Glutamatergic neuron (in vitro differentiated cells): ENCODE measurements at regions not wholly inside any gene's neighbourhood (a gene's known extent, or its start where the extent isn't known, plus 50 kb on each side); places are given as distances from the start of the nearest gene placed in this dataset.
"Not testable (repeated sequence)": the region's sequence is repeated elsewhere in the genome, so short reads cannot be mapped to it uniquely, and the experiment has no call there.

ENCODE experiments used
- DNase-seq: peaks from one replicate; pipeline ENCODE4 v3.0.0; 2022
- H3K27ac Mint-ChIP-seq: one replicate; pipeline ENCODE4 v1.8.0; 2020; ENCODE audit warnings: mild to moderate bottlenecking, mixed read lengths, inconsistent platforms; ENCODE audit not compliant: unreplicated experiment
- H3K27me3 Mint-ChIP-seq: one replicate; pipeline ENCODE4 v1.8.0; 2020; ENCODE audit warnings: mild to moderate bottlenecking, moderate library complexity, mixed read lengths, inconsistent platforms; ENCODE audit not compliant: unreplicated experiment
- H3K36me3 Mint-ChIP-seq: one replicate; pipeline ENCODE4 v1.8.0; 2020; ENCODE audit warnings: mild to moderate bottlenecking, mixed read lengths, inconsistent platforms; ENCODE audit not compliant: unreplicated experiment
- H3K4me1 Mint-ChIP-seq: one replicate; pipeline ENCODE4 v1.8.0; 2020; ENCODE audit warnings: mild to moderate bottlenecking, low read depth, mixed read lengths, inconsistent platforms; ENCODE audit not compliant: unreplicated experiment
- H3K4me3 Mint-ChIP-seq: one replicate; pipeline ENCODE4 v1.8.0; 2020; ENCODE audit warnings: mild to moderate bottlenecking, mixed read lengths, inconsistent platforms; ENCODE audit not compliant: unreplicated experiment
- H3K9me3 Mint-ChIP-seq: one replicate; pipeline ENCODE4 v1.8.0; 2020; ENCODE audit warnings: mild to moderate bottlenecking, moderate library complexity, mixed read lengths, inconsistent platforms; ENCODE audit not compliant: unreplicated experiment
- CTCF ChIP-seq: fragments of 200-600 bp; sonication (generic); IDR thresholded peaks from one replicate; pipeline ENCODE4 v1.5.0; 2021; ENCODE audit not compliant: partially characterized antibody, unreplicated experiment

DNA sequence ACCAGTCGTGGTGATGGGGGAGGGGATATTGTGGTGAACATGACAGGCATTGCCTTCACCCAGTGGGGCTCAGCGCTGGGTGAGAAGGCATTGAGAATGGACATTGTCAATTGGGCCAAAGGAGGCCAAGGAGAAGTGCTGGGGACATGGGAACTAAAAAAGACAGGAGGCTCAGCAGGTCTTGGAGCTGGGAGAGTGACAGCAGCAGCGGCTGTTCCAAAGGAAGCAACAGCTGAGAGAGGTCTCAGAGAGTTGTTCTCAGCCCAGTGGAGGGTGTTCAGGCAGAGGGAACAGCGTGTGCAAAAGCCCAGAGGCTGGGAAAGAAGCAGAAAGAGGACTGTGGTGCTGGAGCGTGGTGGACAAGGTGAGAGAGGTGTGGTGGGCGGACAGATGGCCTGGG is 56.6 kb upstream of the ASNS start:
- not testable (repeated sequence) for H3K36me3 Mint-ChIP-seq, H3K9me3 Mint-ChIP-seq, H3K4me1 Mint-ChIP-seq, H3K27ac Mint-ChIP-seq, DNase-seq
- peaks cover 16% of the 10 kb centered on the region for H3K27me3 Mint-ChIP-seq
- peak overlapping the region; percentile 76 for H3K4me3 Mint-ChIP-seq

DNA sequence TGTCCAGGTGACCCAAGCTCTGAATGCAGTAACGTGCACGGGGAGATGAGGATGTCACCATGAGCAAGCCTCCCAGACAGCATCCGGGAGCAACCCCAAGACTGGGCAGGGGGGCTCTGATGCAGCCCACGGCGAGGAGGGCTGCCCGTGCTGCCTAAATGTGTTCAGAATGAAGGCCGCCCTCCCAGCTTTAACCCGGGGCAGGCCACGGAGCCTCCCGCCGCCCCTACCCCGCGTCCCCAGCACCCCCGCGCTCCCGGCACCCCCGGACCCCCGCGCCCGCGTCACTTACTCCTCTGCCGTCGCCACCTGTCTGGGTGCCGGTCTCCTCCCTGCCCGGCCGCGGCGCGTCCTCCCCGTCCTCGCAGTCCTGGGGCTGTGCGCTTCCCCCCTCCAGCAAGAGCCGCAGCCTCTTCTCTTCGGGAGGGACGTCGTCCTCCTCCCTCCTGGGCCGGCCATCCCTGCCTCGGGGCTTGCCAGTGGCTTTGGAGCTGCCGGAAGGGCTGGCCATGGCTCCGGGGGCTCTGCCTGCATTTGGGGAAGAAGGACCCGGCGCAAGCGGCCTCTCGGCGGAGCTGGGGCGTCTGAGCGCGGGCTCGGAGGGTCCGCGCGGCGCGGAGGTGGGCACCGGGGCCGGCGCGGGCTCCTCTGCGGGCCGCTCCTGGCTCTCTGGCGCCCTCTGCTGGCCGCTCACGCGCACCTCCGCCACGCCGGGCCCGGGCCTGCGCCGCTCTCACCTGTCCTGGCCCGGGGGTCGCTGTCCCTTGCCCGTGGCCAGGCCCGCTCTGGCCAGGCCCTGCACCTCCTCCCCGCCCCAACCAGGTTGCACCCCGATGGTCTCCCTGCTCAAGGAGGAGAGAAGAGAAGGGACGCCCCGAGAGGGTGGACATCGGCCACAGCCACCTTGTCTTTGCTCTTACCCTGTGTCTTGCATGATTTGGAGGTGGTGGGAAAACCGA is 55.9 kb upstream of the ASNS start:
- H3K27me3 Mint-ChIP-seq, result peaks cover 16% of the 10 kb centered on the region
- TF ChIP-seq CTCF, result peak; percentile 87
- not testable (repeated sequence) for H3K4me1 Mint-ChIP-seq, H3K27ac Mint-ChIP-seq, H3K9me3 Mint-ChIP-seq, H3K36me3 Mint-ChIP-seq
- DNase-seq, result peak; percentile 85
- H3K4me3 Mint-ChIP-seq, result peak overlapping the region; percentile 76
